ENCODE measurements at regions not wholly inside any gene's neighbourhood (a gene's known extent, or its start where the extent isn't known, plus 50 kb on each side); places are given as distances from the start of the nearest gene placed in this dataset.

DNA sequence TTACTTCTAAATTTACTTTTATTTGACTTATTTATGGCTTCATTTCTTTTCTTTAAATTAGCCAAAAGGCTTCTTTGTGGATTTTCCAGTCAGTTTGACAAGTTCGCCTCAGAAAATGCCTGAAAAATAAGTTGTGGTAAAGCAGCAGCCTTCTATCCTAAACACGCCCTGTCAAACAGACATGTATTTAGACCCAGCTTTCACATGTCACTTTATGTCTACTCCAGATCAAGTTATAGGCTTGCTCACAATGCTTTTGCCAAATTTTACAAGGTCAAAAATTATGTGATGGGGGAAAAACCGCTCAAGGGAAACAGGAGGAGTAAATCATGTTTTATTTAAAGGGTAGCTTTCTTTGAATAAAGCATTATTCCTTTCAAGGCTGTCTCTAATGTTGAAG, 615.0 kb downstream of the HDGFL1 start:
- TF ChIP-seq CTCF (IDR thresholded peaks at IDR 0.05) (no peak), POLR2A (IDR thresholded peaks at IDR 0.05) (no peak), POLR2AphosphoS5 (IDR thresholded peaks at IDR 0.05) (no peak)

All from transverse colon (tissue), 4 donors.